ENCODE measurements at regions not wholly inside any gene's neighbourhood (a gene's known extent, or its start where the extent isn't known, plus 50 kb on each side); places are given as distances from the start of the nearest gene placed in this dataset.
A peak's percentile ranks its signal among the peaks of the same experiment; 100 is the strongest.

- Histone ChIP-seq H3K79me2 (ENCODE audit: control insufficient read depth, insufficient read depth, low read length) (no peaks in the 10 kb centered on the region), H3K4me3 (replicated peaks in 1 of 3; ENCODE audit: insufficient read depth in 1 of 3, low read depth in 1 of 3, low read length in 3 of 3) (no peak overlapping the region), H3K36me3 (ENCODE audit: control insufficient read depth in 2 of 2, extremely low read depth in 1 of 2, insufficient read depth in 2 of 2, low read length in 2 of 2) (no peaks in the 10 kb centered on the region), H3K4me1 (ENCODE audit: control insufficient read depth, extremely low read depth, insufficient read depth, low read length) (peaks cover 8% of the 10 kb centered on the region), H4K20me1 (replicated peaks; ENCODE audit: control insufficient read depth, extremely low read depth, insufficient read depth, low read length) (no peaks in the 10 kb centered on the region), H3K9ac (replicated peaks; ENCODE audit: extremely low read depth, insufficient read depth, low read length) (no peak overlapping the region), H3K27ac (ENCODE audit: insufficient read depth, low read depth, low read length) (no peak overlapping the region), H3K9me1 (replicated peaks; ENCODE audit: control insufficient read depth, extremely low read depth, insufficient read depth, low read length) (no peaks in the 10 kb centered on the region), H2AFZ (ENCODE audit: low read depth, low read length) (no peak overlapping the region), H3K4me2 (ENCODE audit: insufficient read depth, low read length) (peak overlapping the region; percentile 29), H3K27me3 (ENCODE audit: control insufficient read depth in 2 of 2, insufficient read depth in 2 of 2, low read length in 2 of 2) (peaks cover 0 to 2% of the 10 kb centered on the region in 2 experiments), H3K9me3 (replicated peaks; ENCODE audit: control insufficient read depth, insufficient read depth, low read length) (no peaks in the 10 kb centered on the region)
- intact Hi-C loops (cut with micrococcal nuclease) (loop anchor here (10.0 kb wide), 1 partner anchor 444 kb away; no protein-coding TSS in a partner anchor), dilution Hi-C loops (cut with MboI; ENCODE audit: extremely low pct_ligation_motif_present, low sequenced_read_pairs) (no loop called here)
- POLR2A ChIA-PET, result no interaction called here
- CTCF ChIA-PET, result interaction anchor here (1.9 to 3.0 kb wide), 3 partner anchors 9 to 1104 kb away, joined by 4 to 23 read pairs (median 6); no protein-coding TSS in a partner anchor
- BruUV-seq (replicated peaks), result no TSS peak
- peak; percentile 38 for DNase-seq (ENCODE audit: low read depth, low spot score)
- no peak for TF ChIP-seq FOS (IDR thresholded peaks at IDR 0.05; ENCODE audit: borderline replicate concordance, insufficient read depth, low read length)
- peak; percentile 65 for TF ChIP-seq GATA2 (IDR thresholded peaks at IDR 0.05; ENCODE audit: insufficient read depth, insufficient read length, low read depth, low read length)
- FAIRE-seq, result peak; percentile 4
Measured at GRCh38 chr21:35849144-35849543, 211.2 kb downstream of the SETD4 start.

GRCh38 chr21:35843911-35844667 is 216.2 kb downstream of the SETD4 start:
- no TSS peak for BruUV-seq (replicated peaks)
- FAIRE-seq, result no peak

More at GRCh38 chr21:35843911-35844667, 216.2 kb downstream of the SETD4 start:
- Histone ChIP-seq H3K9ac (replicated peaks; ENCODE audit: extremely low read depth, insufficient read depth, low read length) (no peak overlapping the region), H3K9me3 (replicated peaks; ENCODE audit: control insufficient read depth, insufficient read depth, low read length) (no peaks in the 10 kb centered on the region), H3K4me1 (ENCODE audit: control insufficient read depth, extremely low read depth, insufficient read depth, low read length) (no peaks in the 10 kb centered on the region), H2AFZ (ENCODE audit: low read depth, low read length) (no peak overlapping the region), H4K20me1 (replicated peaks; ENCODE audit: control insufficient read depth, extremely low read depth, insufficient read depth, low read length) (no peaks in the 10 kb centered on the region), H3K36me3 (ENCODE audit: control insufficient read depth in 2 of 2, extremely low read depth in 1 of 2, insufficient read depth in 2 of 2, low read length in 2 of 2) (no peaks in the 10 kb centered on the region), H3K4me2 (ENCODE audit: insufficient read depth, low read length) (no peak overlapping the region), H3K27me3 (ENCODE audit: control insufficient read depth in 2 of 2, insufficient read depth in 2 of 2, low read length in 2 of 2) (peaks cover 0 to 2% of the 10 kb centered on the region in 2 experiments), H3K4me3 (replicated peaks in 1 of 3; ENCODE audit: insufficient read depth in 1 of 3, low read depth in 1 of 3, low read length in 3 of 3) (no peak overlapping the region), H3K9me1 (replicated peaks; ENCODE audit: control insufficient read depth, extremely low read depth, insufficient read depth, low read length) (no peaks in the 10 kb centered on the region), H3K79me2 (ENCODE audit: control insufficient read depth, insufficient read depth, low read length) (no peaks in the 10 kb centered on the region), H3K27ac (ENCODE audit: insufficient read depth, low read depth, low read length) (no peak overlapping the region)
- intact Hi-C loops (cut with micrococcal nuclease) (loop anchor here (10.0 kb wide), 1 partner anchor 439 kb away; no protein-coding TSS in a partner anchor), dilution Hi-C loops (cut with MboI; ENCODE audit: extremely low pct_ligation_motif_present, low sequenced_read_pairs) (no loop called here)
- POLR2A ChIA-PET, result no interaction called here
- no peak for DNase-seq (ENCODE audit: low read depth, low spot score)
- CTCF ChIA-PET, result no interaction called here
- no peak for TF ChIP-seq MYC (IDR thresholded peaks at IDR 0.05; ENCODE audit: low read depth, low read length)
- no peak for TF ChIP-seq JUN (IDR thresholded peaks at IDR 0.05; ENCODE audit: borderline replicate concordance, insufficient read depth, insufficient read length, low read depth)
- TF ChIP-seq POLR2A (IDR thresholded peaks at IDR 0.05; ENCODE audit: low read depth, low read length), result no peak
- no peak for TF ChIP-seq POLR2AphosphoS5 (IDR thresholded peaks at IDR 0.05; ENCODE audit: insufficient read depth, low read depth, low read length)
- no peak for TF ChIP-seq EZH2 (IDR thresholded peaks at IDR 0.05; ENCODE audit: borderline replicate concordance, low read depth, low read length, severe bottlenecking)
- TF ChIP-seq GATA2 (IDR thresholded peaks at IDR 0.05; ENCODE audit: insufficient read depth, insufficient read length, low read depth, low read length), result no peak

Measured in endothelial cell of umbilical vein (primary cell).